HEK293T (cell line): ENCODE measurements at regions not wholly inside any gene's neighbourhood (a gene's known extent, or its start where the extent isn't known, plus 50 kb on each side); places are given as distances from the start of the nearest gene placed in this dataset.

Experiments
- CTCF ChIA-PET: fragments of 350-600 bp; formaldehyde crosslinking; extraction: SDS; loops from one replicate; lab custom pipeline; 2021; ENCODE audit warnings: antibody characterized with exemption, inconsistent platforms; lab: Yijun Ruan, JAX
- POLR2A ChIA-PET: fragments of 350-600 bp; formaldehyde crosslinking; extraction: SDS; loops from one replicate; lab custom pipeline; 2020; ENCODE audit warnings: antibody characterized with exemption, inconsistent platforms; lab: Yijun Ruan, JAX
- DNase-seq: peaks from one replicate; pipeline ENCODE4 v3.0.0; 2012; ENCODE audit warnings: mixed read lengths; ENCODE audit errors: extremely low spot score
- ARNT ChIP-seq: fragments of 450-650 bp; IDR thresholded peaks from 2 replicates; pipeline ENCODE4 v1.6.1; 2017; ENCODE audit warnings: mild to moderate bottlenecking
- BHLHE40 ChIP-seq: fragments of 450-650 bp; IDR thresholded peaks from 2 replicates; pipeline ENCODE4 v1.6.1; 2016; ENCODE audit warnings: mild to moderate bottlenecking, moderate library complexity, borderline replicate concordance
- CTBP1 ChIP-seq: fragments of 450-650 bp; IDR thresholded peaks from 2 replicates; pipeline ENCODE4 v1.6.1; 2016; ENCODE audit warnings: borderline replicate concordance
- ELF4 ChIP-seq: fragments of 450-650 bp; IDR thresholded peaks from 2 replicates; pipeline ENCODE4 v1.6.1; 2017; ENCODE audit warnings: antibody characterized with exemption
- FOXA1 ChIP-seq: fragments of 450-650 bp; IDR thresholded peaks from 2 replicates; pipeline ENCODE4 v1.6.1; 2016; ENCODE audit warnings: mild to moderate bottlenecking
- FOXK2 ChIP-seq: fragments of 450-650 bp; IDR thresholded peaks from 2 replicates; pipeline ENCODE4 v1.6.1; 2016; ENCODE audit warnings: mild to moderate bottlenecking
- FOXM1 ChIP-seq: fragments of 450-650 bp; IDR thresholded peaks from 2 replicates; pipeline ENCODE4 v1.6.1; 2017; ENCODE audit warnings: mild to moderate bottlenecking, borderline replicate concordance
- HDGF ChIP-seq: fragments of 450-650 bp; IDR thresholded peaks from 2 replicates; pipeline ENCODE4 v1.6.1; 2017; ENCODE audit warnings: antibody characterized with exemption, borderline replicate concordance
- L3MBTL2 ChIP-seq: fragments of 450-650 bp; conservative IDR thresholded peaks from 2 replicates; pipeline ENCODE4 v1.6.1; 2016; ENCODE audit warnings: mild to moderate bottlenecking
- LEF1 ChIP-seq: fragments of 450-650 bp; IDR thresholded peaks from 2 replicates; pipeline ENCODE4 v1.6.1; 2017; ENCODE audit warnings: mild to moderate bottlenecking, borderline replicate concordance
- NFRKB ChIP-seq: fragments of 450-650 bp; IDR thresholded peaks from 2 replicates; pipeline ENCODE4 v1.6.1; 2016; ENCODE audit warnings: mild to moderate bottlenecking, moderate library complexity
- PKNOX1 ChIP-seq: fragments of 450-650 bp; IDR thresholded peaks from 2 replicates; pipeline ENCODE4 v1.6.1; 2016
- SP1 ChIP-seq: fragments of 450-650 bp; IDR thresholded peaks from 2 replicates; pipeline ENCODE4 v1.6.1; 2017
- SUZ12 ChIP-seq: fragments of 450-650 bp; IDR thresholded peaks from 2 replicates; pipeline ENCODE4 v1.6.1; 2016; ENCODE audit warnings: mild to moderate bottlenecking
- TARDBP ChIP-seq: fragments of 450-650 bp; IDR thresholded peaks from 2 replicates; pipeline ENCODE4 v1.6.1; 2016
- ZNF384 ChIP-seq: fragments of 450-650 bp; IDR thresholded peaks from 2 replicates; pipeline ENCODE4 v1.6.1; 2016

- POLR2A ChIA-PET, result no interaction called here
- CTCF ChIA-PET, result interaction anchor here (0.7 kb wide), 1 partner anchor 343 kb away, joined by 3 read pairs; no protein-coding TSS in a partner anchor
- TF ChIP-seq ARNT, result no peak
- no peak for TF ChIP-seq FOXM1
- TF ChIP-seq FOXA1, result no peak
- TF ChIP-seq FOXK2, result no peak
- no peak for TF ChIP-seq CTBP1
- TF ChIP-seq PKNOX1, result no peak
- TF ChIP-seq ELF4, result no peak
- TF ChIP-seq SP1, result no peak
- TF ChIP-seq LEF1, result no peak
- no peak for TF ChIP-seq BHLHE40
- DNase-seq, result no peak
Observed at GRCh38 chr6:119453242-119454200, 104.0 kb upstream of the MAN1A1 start.

GRCh38 chr6:119449331-119450156 lies 100.0 kb upstream of the MAN1A1 start:
- TF ChIP-seq LEF1 (no peak), FOXK2 (no peak), FOXM1 (no peak), SUZ12 (no peak), TARDBP (no peak), BHLHE40 (no peak), NFRKB (no peak), L3MBTL2 (no peak), CTBP1 (no peak), FOXA1 (no peak), SP1 (no peak), PKNOX1 (no peak), HDGF (no peak), ARNT (no peak), ZNF384 (no peak), ELF4 (no peak)
- DNase-seq, result no peak
- ChIA-PET POLR2A (no interaction called here), CTCF (no interaction called here)

GRCh38 chr6:119447921-119448320 lies 98.4 kb upstream of the MAN1A1 start:
- POLR2A ChIA-PET, result no interaction called here
- DNase-seq, result no peak
- CTCF ChIA-PET, result interaction anchor here (0.6 kb wide), 1 partner anchor 301 kb away, joined by 8 read pairs; no protein-coding TSS in a partner anchor
- TF ChIP-seq ZNF384 (no peak), NFRKB (no peak), LEF1 (no peak), FOXA1 (no peak), BHLHE40 (no peak), FOXM1 (no peak), L3MBTL2 (no peak), TARDBP (no peak), ELF4 (no peak), SUZ12 (no peak), CTBP1 (no peak), PKNOX1 (no peak), ARNT (no peak), HDGF (no peak), FOXK2 (no peak), SP1 (no peak)

GRCh38 chr6:119446609-119447008 lies 97.0 kb upstream of the MAN1A1 start:
- ChIA-PET CTCF (no interaction called here), POLR2A (no interaction called here)
- DNase-seq, result no peak
- TF ChIP-seq ZNF384 (no peak), FOXA1 (no peak), TARDBP (no peak), HDGF (no peak), ELF4 (no peak), ARNT (no peak), FOXK2 (no peak), FOXM1 (no peak)

- TF ChIP-seq ELF4 (no peak), PKNOX1 (peak; percentile 26; the same call in 1 of the 2 replicates)
- POLR2A ChIA-PET, result no interaction called here
- CTCF ChIA-PET, result no interaction called here
- no peak for DNase-seq
Observed at GRCh38 chr6:119446115-119446554, 96.6 kb upstream of the MAN1A1 start.
